ENCODE measurements at regions not wholly inside any gene's neighbourhood (a gene's known extent, or its start where the extent isn't known, plus 50 kb on each side); places are given as distances from the start of the nearest gene placed in this dataset.
A peak's percentile ranks its signal among the peaks of the same experiment; 100 is the strongest.

GRCh38 chr3:101172516-101172915 is 147.9 kb downstream of the IMPG2 start:
- H3K27ac Mint-ChIP-seq: peak overlapping the region; percentile 96
- no peak overlapping the region for H3K4me3 Mint-ChIP-seq (ENCODE audit: low read depth)
- intact Hi-C loops (cut with micrococcal nuclease): loop anchor here (1.0 to 5.0 kb wide), 4 partner anchors 40 to 550 kb away; partner anchors contain the start of genes CEP97 and PCNP
- DNase-seq (ENCODE audit: low spot score): no peak
- peaks cover 36% of the 10 kb centered on the region for H3K4me1 Mint-ChIP-seq (ENCODE audit: low read depth)
- H3K27me3 Mint-ChIP-seq (ENCODE audit: low read depth): no peaks in the 10 kb centered on the region
- H3K36me3 Mint-ChIP-seq (ENCODE audit: low read depth): peaks cover 9% of the 10 kb centered on the region
- H3K9me3 Mint-ChIP-seq: peaks cover 18% of the 10 kb centered on the region

- H3K27ac Mint-ChIP-seq: peak overlapping the region; percentile 96
- peaks cover 9% of the 10 kb centered on the region for H3K36me3 Mint-ChIP-seq (ENCODE audit: low read depth)
- no peak for DNase-seq (ENCODE audit: low spot score)
- H3K4me1 Mint-ChIP-seq (ENCODE audit: low read depth): peaks cover 36% of the 10 kb centered on the region
- H3K27me3 Mint-ChIP-seq (ENCODE audit: low read depth): no peaks in the 10 kb centered on the region
- intact Hi-C loops (cut with micrococcal nuclease): loop anchor here (1.0 to 5.0 kb wide), 11 partner anchors 17 to 551 kb away; partner anchors contain the start of genes CEP97 and PCNP
- H3K9me3 Mint-ChIP-seq: peaks cover 18% of the 10 kb centered on the region
- H3K4me3 Mint-ChIP-seq (ENCODE audit: low read depth): peak overlapping the region; percentile 5
These were observed 148.6 kb downstream of the IMPG2 start for GRCh38 chr3:101171681-101172191.

- intact Hi-C loops (cut with micrococcal nuclease): loop anchor here (1.0 to 5.0 kb wide), 11 partner anchors 17 to 551 kb away; partner anchors contain the start of genes CEP97 and PCNP
- peaks cover 18% of the 10 kb centered on the region for H3K9me3 Mint-ChIP-seq
- H3K27ac Mint-ChIP-seq: peak overlapping the region; percentile 96
- peak overlapping the region; percentile 6 for H3K4me3 Mint-ChIP-seq (ENCODE audit: low read depth)
- DNase-seq (ENCODE audit: low spot score): no peak
- H3K36me3 Mint-ChIP-seq (ENCODE audit: low read depth): peaks cover 9% of the 10 kb centered on the region
- peaks cover 38% of the 10 kb centered on the region for H3K4me1 Mint-ChIP-seq (ENCODE audit: low read depth)
- no peaks in the 10 kb centered on the region for H3K27me3 Mint-ChIP-seq (ENCODE audit: low read depth)
These were observed 149.4 kb downstream of the IMPG2 start for GRCh38 chr3:101170806-101171558.

- Mint-ChIP-seq H3K9me3 (peaks cover 15% of the 10 kb centered on the region), H3K27ac (peak overlapping the region; percentile 96), H3K4me1 (ENCODE audit: low read depth) (peaks cover 38% of the 10 kb centered on the region), H3K4me3 (ENCODE audit: low read depth) (no peak overlapping the region), H3K27me3 (ENCODE audit: low read depth) (no peaks in the 10 kb centered on the region), H3K36me3 (ENCODE audit: low read depth) (peaks cover 9% of the 10 kb centered on the region)
- DNase-seq (ENCODE audit: low spot score): no peak
- intact Hi-C loops (cut with micrococcal nuclease): loop anchor here (1.0 to 5.0 kb wide), 5 partner anchors 27 to 552 kb away; partner anchors contain the start of genes CEP97 and PCNP
These were observed 150.2 kb downstream of the IMPG2 start for GRCh38 chr3:101170062-101170771.

- H3K27me3 Mint-ChIP-seq (ENCODE audit: low read depth): no peaks in the 10 kb centered on the region
- H3K9me3 Mint-ChIP-seq: peaks cover 9% of the 10 kb centered on the region
- H3K36me3 Mint-ChIP-seq (ENCODE audit: low read depth): peaks cover 9% of the 10 kb centered on the region
- peak overlapping the region; percentile 96 for H3K27ac Mint-ChIP-seq
- DNase-seq (ENCODE audit: low spot score): no peak
- H3K4me3 Mint-ChIP-seq (ENCODE audit: low read depth): no peak overlapping the region
- peaks cover 38% of the 10 kb centered on the region for H3K4me1 Mint-ChIP-seq (ENCODE audit: low read depth)
- intact Hi-C loops (cut with micrococcal nuclease): no loop called here
These were observed 150.9 kb downstream of the IMPG2 start for GRCh38 chr3:101169516-101169915.

- Mint-ChIP-seq H3K27me3 (ENCODE audit: low read depth) (no peaks in the 10 kb centered on the region), H3K36me3 (ENCODE audit: low read depth) (peaks cover 5% of the 10 kb centered on the region), H3K4me1 (ENCODE audit: low read depth) (peaks cover 36% of the 10 kb centered on the region), H3K4me3 (ENCODE audit: low read depth) (no peak overlapping the region), H3K9me3 (peaks cover 4% of the 10 kb centered on the region), H3K27ac (no peak overlapping the region)
- intact Hi-C loops (cut with micrococcal nuclease): no loop called here
- no peak for DNase-seq (ENCODE audit: low spot score)
These were observed 153.0 kb downstream of the IMPG2 start for GRCh38 chr3:101167376-101167775.

- Mint-ChIP-seq H3K36me3 (ENCODE audit: low read depth) (no peaks in the 10 kb centered on the region), H3K27ac (no peak overlapping the region), H3K4me1 (ENCODE audit: low read depth) (peaks cover 31% of the 10 kb centered on the region), H3K9me3 (no peaks in the 10 kb centered on the region), H3K27me3 (ENCODE audit: low read depth) (no peaks in the 10 kb centered on the region), H3K4me3 (ENCODE audit: low read depth) (no peak overlapping the region)
- DNase-seq (ENCODE audit: low spot score): no peak
- intact Hi-C loops (cut with micrococcal nuclease): no loop called here
These were observed 154.2 kb downstream of the IMPG2 start for GRCh38 chr3:101166150-101166549.

- intact Hi-C loops (cut with micrococcal nuclease): no loop called here
- Mint-ChIP-seq H3K36me3 (ENCODE audit: low read depth) (no peaks in the 10 kb centered on the region), H3K27me3 (ENCODE audit: low read depth) (no peaks in the 10 kb centered on the region), H3K4me3 (ENCODE audit: low read depth) (no peak overlapping the region), H3K27ac (no peak overlapping the region), H3K4me1 (ENCODE audit: low read depth) (peaks cover 10% of the 10 kb centered on the region), H3K9me3 (no peaks in the 10 kb centered on the region)
- DNase-seq (ENCODE audit: low spot score): no peak
These were observed 156.8 kb downstream of the IMPG2 start for GRCh38 chr3:101163554-101163953.

- intact Hi-C loops (cut with micrococcal nuclease): no loop called here
- peaks cover 3% of the 10 kb centered on the region for H3K27me3 Mint-ChIP-seq (ENCODE audit: low read depth)
- H3K4me1 Mint-ChIP-seq (ENCODE audit: low read depth): peaks cover 11% of the 10 kb centered on the region
- H3K4me3 Mint-ChIP-seq (ENCODE audit: low read depth): no peak overlapping the region
- DNase-seq (ENCODE audit: low spot score): no peak
- H3K27ac Mint-ChIP-seq: no peak overlapping the region
- no peaks in the 10 kb centered on the region for H3K36me3 Mint-ChIP-seq (ENCODE audit: low read depth)
- H3K9me3 Mint-ChIP-seq: no peaks in the 10 kb centered on the region
These were observed 160.9 kb downstream of the IMPG2 start for GRCh38 chr3:101159478-101159877.

- Mint-ChIP-seq H3K4me1 (ENCODE audit: low read depth) (peaks cover 12% of the 10 kb centered on the region), H3K27me3 (ENCODE audit: low read depth) (peaks cover 3% of the 10 kb centered on the region)
- intact Hi-C loops (cut with micrococcal nuclease): no loop called here
These were observed 162.0 kb downstream of the IMPG2 start for GRCh38 chr3:101158374-101158773.

GRCh38 chr3:101156787-101157345 is 163.5 kb downstream of the IMPG2 start:
- Mint-ChIP-seq H3K4me3 (ENCODE audit: low read depth) (no peak overlapping the region), H3K27ac (no peak overlapping the region), H3K9me3 (no peaks in the 10 kb centered on the region), H3K4me1 (ENCODE audit: low read depth) (peaks cover 5% of the 10 kb centered on the region), H3K27me3 (ENCODE audit: low read depth) (peaks cover 3% of the 10 kb centered on the region), H3K36me3 (ENCODE audit: low read depth) (no peaks in the 10 kb centered on the region)
- intact Hi-C loops (cut with micrococcal nuclease): no loop called here
- DNase-seq (ENCODE audit: low spot score): no peak

More at GRCh38 chr3:101158374-101158773, 162.0 kb downstream of the IMPG2 start:
- DNase-seq (ENCODE audit: low spot score): no peak
- no peak overlapping the region for H3K27ac Mint-ChIP-seq
- H3K9me3 Mint-ChIP-seq: no peaks in the 10 kb centered on the region
- no peaks in the 10 kb centered on the region for H3K36me3 Mint-ChIP-seq (ENCODE audit: low read depth)
- no peak overlapping the region for H3K4me3 Mint-ChIP-seq (ENCODE audit: low read depth)

- Mint-ChIP-seq H3K9me3 (no peaks in the 10 kb centered on the region), H3K36me3 (ENCODE audit: low read depth) (no peaks in the 10 kb centered on the region), H3K27ac (no peak overlapping the region), H3K27me3 (ENCODE audit: low read depth) (peaks cover 3% of the 10 kb centered on the region), H3K4me1 (ENCODE audit: low read depth) (peaks cover 6% of the 10 kb centered on the region), H3K4me3 (ENCODE audit: low read depth) (no peak overlapping the region)
- intact Hi-C loops (cut with micrococcal nuclease): no loop called here
- DNase-seq (ENCODE audit: low spot score): no peak
These were observed 162.6 kb upstream of the ABI3BP start for GRCh38 chr3:101155825-101156224.

Data from activated T-helper 2 cell treated with anti-CD3 and anti-CD28 coated beads, Interferon-gamma antibody, Interleukin-2, Interleukin-4, amounts not matched to agents 10 μg/mL and 5 μg/mL and 100 μg/mL, durations not matched to agents 14 hours and 24 hours and 36 hours (primary cell).